HepG2 (cell line): ENCODE measurements at regions not wholly inside any gene's neighbourhood (a gene's known extent, or its start where the extent isn't known, plus 50 kb on each side); places are given as distances from the start of the nearest gene placed in this dataset.

Experiments
- ATAC-seq: fragments of 200-7000 bp; cut with Tn5 transposase; 3 replicates; pipeline ENCODE4 v1.9.1; 2020; ENCODE audit warnings: mild to moderate bottlenecking, moderate library complexity
- BruUV-seq: library from RNA; stranded (reverse); fragments of 400-500 nt; replicated peaks from 2 replicates; lab custom pipeline; 2021; lab: Mats Ljungman, UMichigan
- CTCF ChIA-PET: fragments of 300-600 bp; formaldehyde crosslinking; extraction: SDS; loops from one replicate; lab custom pipeline; 2021; ENCODE audit warnings: low total read pairs, inconsistent platforms, low intra/inter-chr PET ratio; lab: Yijun Ruan, JAX
- POLR2A ChIA-PET: fragments of 350-600 bp; sonication (Branson Sonifier 250); formaldehyde crosslinking; loops from one replicate; lab custom pipeline; 2020; ENCODE audit warnings: antibody characterized with exemption, inconsistent platforms; lab: Yijun Ruan, JAX
- DNase-seq: peaks from one replicate; pipeline ENCODE4 v3.0.0-alpha.2; 2015; ENCODE audit warnings: low spot score
- FAIRE-seq: peaks from 3 replicates; lab custom pipeline; 2011; peaks lifted over from hg19 to GRCh38; lab: Jason Lieb, UNC
- H2AFZ ChIP-seq: one replicate; pipeline ENCODE4 v1.6.1; 2011; ENCODE audit warnings: low read length, inconsistent platforms
- H3K27ac ChIP-seq: fragments of 300-600 bp; 3 replicates; pipeline ENCODE4 v1.8.0; 2011; ENCODE audit warnings: mixed run types, mild to moderate bottlenecking, mixed read lengths, low read length, inconsistent platforms; ENCODE audit not compliant: insufficient read depth; ENCODE audit errors: extremely low read length
- H3K27me3 ChIP-seq, 2 experiments: fragments of 200-600 bp in 1 of 2; 2 replicates in 1 of 2; 3 replicates in 1 of 2; pipeline versions ENCODE4 v1.6.0 to v1.8.0; 2011; ENCODE audit warnings: low read length in 2 of 2, mild to moderate bottlenecking in 2 of 2, moderate library complexity in 2 of 2, inconsistent platforms in 1 of 2; ENCODE audit not compliant: insufficient read depth in 2 of 2, control insufficient read depth in 1 of 2
- H3K36me3 ChIP-seq, 2 experiments: fragments of 200-600 bp in 1 of 2; replicated peaks in 1 of 2; 2 replicates in 1 of 2; 3 replicates in 1 of 2; pipeline versions ENCODE4 v1.5.1 to v1.8.0; 2011; ENCODE audit warnings: low read length in 2 of 2, inconsistent platforms in 1 of 2; ENCODE audit not compliant: insufficient read depth in 2 of 2, control insufficient read depth in 1 of 2
- H3K4me1 ChIP-seq: 2 replicates; pipeline ENCODE4 v1.5.1; 2012; ENCODE audit warnings: low read length, inconsistent platforms; ENCODE audit not compliant: insufficient read depth
- H3K4me2 ChIP-seq: 2 replicates; pipeline ENCODE4 v1.6.0; 2011; ENCODE audit warnings: low read depth, low read length, inconsistent platforms
- H3K4me3 ChIP-seq, 3 experiments: fragments of 200-600 bp in 1 of 3; sonication (generic), shearing (Covaris generic) in 1 of 3; replicated peaks in 1 of 3; 2 replicates each; pipeline ENCODE4 v1.5.1; 2011 to 2016; ENCODE audit warnings: low read length in 3 of 3, inconsistent platforms in 2 of 3, low read depth in 2 of 3, mild to moderate bottlenecking in 2 of 3, control low read depth in 1 of 3, mixed read lengths in 1 of 3; ENCODE audit not compliant: insufficient read depth in 1 of 3
- H3K79me2 ChIP-seq: one replicate; pipeline ENCODE4 v1.6.1; 2011; ENCODE audit warnings: low read length, inconsistent platforms; ENCODE audit not compliant: insufficient read depth
- H3K9ac ChIP-seq: 2 replicates; pipeline ENCODE4 v1.6.0; 2011; ENCODE audit warnings: mild to moderate bottlenecking, low read depth, low read length, inconsistent platforms; ENCODE audit not compliant: insufficient read depth
- H3K9me3 ChIP-seq: 2 replicates; pipeline ENCODE4 v1.5.1; 2012; ENCODE audit warnings: mild to moderate bottlenecking, low read length
- H4K20me1 ChIP-seq: 2 replicates; pipeline ENCODE4 v1.6.0; 2011; ENCODE audit warnings: inconsistent platforms, mild to moderate bottlenecking, low read length, moderate library complexity; ENCODE audit not compliant: insufficient read depth
- AHDC1 ChIP-seq: sonication (generic); formaldehyde crosslinking; IDR thresholded peaks from 2 replicates; pipeline ENCODE4 v1.5.1; 2020; ENCODE audit warnings: mild to moderate bottlenecking, missing genetic modification reagents, borderline replicate concordance
- ERF ChIP-seq: IDR thresholded peaks from 2 replicates; pipeline ENCODE4 v1.6.1; 2018; ENCODE audit warnings: missing biosample characterization, missing genetic modification reagents
- EZH2 ChIP-seq: conservative IDR thresholded peaks from 2 replicates; pipeline ENCODE4 v1.6.1; 2012; ENCODE audit warnings: mild to moderate bottlenecking, low read depth, low read length, moderate library complexity
- KLF9 ChIP-seq: IDR thresholded peaks from 2 replicates; pipeline ENCODE4 v1.6.1; 2016; ENCODE audit warnings: low read depth
- NFYC ChIP-seq: IDR thresholded peaks from 2 replicates; pipeline ENCODE4 v1.6.1; 2016; ENCODE audit warnings: missing genetic modification reagents, missing compliant biosample characterization
- RORA ChIP-seq: sonication (generic); formaldehyde crosslinking; IDR thresholded peaks from 2 replicates; pipeline ENCODE4 v1.5.0; 2020; ENCODE audit warnings: mild to moderate bottlenecking, missing genetic modification reagents, moderate library complexity
- TRAFD1 ChIP-seq: sonication (generic); formaldehyde crosslinking; IDR thresholded peaks from 2 replicates; pipeline ENCODE4 v1.5.1; 2020; ENCODE audit warnings: missing genetic modification reagents, mild to moderate bottlenecking, borderline replicate concordance
- ZNF263 ChIP-seq: sonication (generic); formaldehyde crosslinking; IDR thresholded peaks from 2 replicates; pipeline ENCODE4 v1.4.0; 2020; ENCODE audit warnings: missing genetic modification reagents
- ZNF441 ChIP-seq: sonication (generic); formaldehyde crosslinking; IDR thresholded peaks from 2 replicates; pipeline ENCODE4 v1.7.0; 2021; ENCODE audit warnings: missing genetic modification reagents, borderline replicate concordance
- ZNF530 ChIP-seq: sonication (generic); formaldehyde crosslinking; IDR thresholded peaks from 2 replicates; pipeline ENCODE4 v1.5.0; 2020; ENCODE audit warnings: low read depth, mild to moderate bottlenecking, missing genetic modification reagents
- ZNF576 ChIP-seq: sonication (generic); formaldehyde crosslinking; IDR thresholded peaks from 2 replicates; pipeline ENCODE4 v1.4.0; 2020; ENCODE audit warnings: mild to moderate bottlenecking, missing genetic modification reagents
- ZNF713 ChIP-seq: sonication (generic); formaldehyde crosslinking; IDR thresholded peaks from 2 replicates; pipeline ENCODE4 v1.4.0; 2020; ENCODE audit warnings: mild to moderate bottlenecking, missing genetic modification reagents
- ZSCAN29 ChIP-seq: sonication (generic); formaldehyde crosslinking; conservative IDR thresholded peaks from 2 replicates; pipeline ENCODE4 v1.4.0; 2020; ENCODE audit warnings: mild to moderate bottlenecking, missing genetic modification reagents
- WGBS: methylation state at CpG from one replicate; pipeline ENCODE4 v1.1.6; 2017; ENCODE audit warnings: low lambda C conversion rate; 5-methylcytosine and 5-hydroxymethylcytosine counted together
- in situ Hi-C: cut with HindIII; loops from 2 replicates; pipeline ENCODE4 v1.10.0; 2017; ENCODE audit warnings: low pct_unique_long_range_greater_than_20kb; ENCODE audit not compliant: extremely low pct_ligation_motif_present
- intact Hi-C: fragments of 100-400 bp; cut with micrococcal nuclease; formaldehyde crosslinking; loops from one replicate; pipeline ENCODE4 v1.10.0; 2022; ENCODE audit not compliant: unreplicated experiment

GRCh38 chr15:98144388-98144787 lies 183.9 kb downstream of the ARRDC4 start (continued):
- no peak for TF ChIP-seq ZNF713 (CRISPR knock-in tag)

- no peak overlapping the region for H3K4me2 ChIP-seq
- H2AFZ ChIP-seq: no peak overlapping the region
- no peaks in the 10 kb centered on the region for H3K36me3 ChIP-seq
- FAIRE-seq (no peak), ATAC-seq (no peak), DNase-seq (no peak)
- intact Hi-C loops (no loop called here), in situ Hi-C loops (no loop called here)
- no peaks in the 10 kb centered on the region for H4K20me1 ChIP-seq
- POLR2A ChIA-PET: no interaction called here
- no peak overlapping the region for H3K9ac ChIP-seq
- no peak overlapping the region for H3K27ac ChIP-seq
- 8% methylated on average over 16 of the region's 17 CpGs for WGBS
- no peak overlapping the region for H3K4me3 ChIP-seq
- H3K4me1 ChIP-seq: no peaks in the 10 kb centered on the region
- H3K27me3 ChIP-seq: no peaks in the 10 kb centered on the region
- BruUV-seq: no TSS peak
- H3K79me2 ChIP-seq: no peaks in the 10 kb centered on the region
- no peaks in the 10 kb centered on the region for H3K9me3 ChIP-seq
- CTCF ChIA-PET: no interaction called here
- TF ChIP-seq NFYC (CRISPR knock-in tag) (no peak), ZNF576 (CRISPR knock-in tag) (no peak), TRAFD1 (CRISPR knock-in tag) (no peak), ZNF441 (CRISPR knock-in tag) (no peak), KLF9 (CRISPR knock-in tag) (no peak), ZSCAN29 (CRISPR knock-in tag) (no peak), ZNF530 (CRISPR knock-in tag) (no peak), RORA (CRISPR knock-in tag) (no peak), EZH2 (no peak), ERF (no peak), ZNF263 (no peak), AHDC1 (no peak)
These were observed 185.7 kb downstream of the ARRDC4 start for GRCh38 chr15:98146031-98146820.
